ENCODE measurements at regions not wholly inside any gene's neighbourhood (a gene's known extent, or its start where the extent isn't known, plus 50 kb on each side); places are given as distances from the start of the nearest gene placed in this dataset.

DNA sequence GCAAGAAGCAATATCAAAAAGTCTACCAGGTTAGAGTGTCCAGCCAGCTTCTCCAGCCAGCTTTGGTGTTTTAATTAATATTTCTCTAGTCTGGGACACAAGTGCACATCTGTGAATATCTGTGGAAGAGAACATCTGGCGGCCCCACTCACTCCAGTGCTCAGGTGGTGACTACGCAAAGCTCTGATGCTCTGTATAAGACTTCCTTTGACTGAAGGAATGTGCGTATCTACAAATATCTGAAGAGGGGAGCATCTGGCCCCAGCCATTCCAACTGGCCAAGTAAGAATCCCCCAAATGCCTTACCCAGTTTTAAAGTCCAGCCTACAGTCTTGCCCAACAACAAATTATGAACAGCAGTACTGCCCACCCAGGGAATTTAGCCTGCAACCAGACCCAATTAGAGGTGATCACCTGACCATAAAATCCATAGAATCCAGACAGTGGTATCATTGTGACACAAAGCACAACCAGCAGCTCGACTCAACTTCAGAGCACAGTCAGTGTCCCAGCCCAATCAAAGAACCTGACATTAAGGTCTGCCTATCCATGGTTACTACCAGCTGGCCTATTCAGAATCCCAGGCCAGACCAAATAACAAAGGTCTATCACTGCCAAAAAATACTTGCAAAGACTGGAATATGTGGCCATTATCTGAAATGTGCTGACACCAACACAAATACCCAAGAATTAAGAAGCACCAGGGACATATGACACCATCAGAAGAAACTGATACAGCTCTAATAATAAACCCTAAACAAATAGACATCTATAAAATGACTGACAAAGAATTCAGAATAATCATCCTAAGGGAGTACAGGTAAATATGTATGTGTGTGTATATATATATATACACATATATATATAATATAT is 76.1 kb upstream of the MANEA start:
- Histone ChIP-seq H2AFZ (ENCODE audit: control insufficient read depth, low read depth, low read length) (no peak overlapping the region), H3K36me3 (ENCODE audit: control insufficient read depth in 2 of 2, insufficient read depth in 2 of 2, low read length in 1 of 2) (no peaks in the 10 kb centered on the region), H3K4me2 (ENCODE audit: control insufficient read depth, insufficient read depth) (no peak overlapping the region), H3K9ac (ENCODE audit: control insufficient read depth, insufficient read depth, low read length) (no peak overlapping the region), H3K9me3 (replicated peaks; ENCODE audit: control insufficient read depth, insufficient read depth, low read length) (no peaks in the 10 kb centered on the region), H3K27ac (ENCODE audit: control insufficient read depth, insufficient read depth) (no peak overlapping the region), H4K20me1 (ENCODE audit: control insufficient read depth, insufficient read depth) (no peaks in the 10 kb centered on the region), H3K27me3 (replicated peaks in 1 of 2; ENCODE audit: control insufficient read depth in 2 of 2, insufficient read depth in 2 of 2, low read length in 1 of 2) (no peaks in the 10 kb centered on the region), H3K4me3 (no peak overlapping the region), H3K79me2 (ENCODE audit: control insufficient read depth, insufficient read depth, low read length) (no peaks in the 10 kb centered on the region), H3K4me1 (ENCODE audit: control insufficient read depth, insufficient read depth, low read length) (no peaks in the 10 kb centered on the region)
- no peak for ATAC-seq
- SMC1A ChIA-PET (ENCODE audit: uncharacterized antibody, unreplicated experiment) = no interaction called here
- POLR2A ChIA-PET = no interaction called here
- intact Hi-C loops (cut with micrococcal nuclease; ENCODE audit: unreplicated experiment) = no loop called here
- in situ Hi-C loops (cut with MboI) = no loop called here
- RAD21 ChIA-PET (ENCODE audit: unreplicated experiment) = no interaction called here
- TF ChIP-seq TCF7 (IDR thresholded peaks at IDR 0.05; ENCODE audit: borderline replicate concordance) = no peak
- TF ChIP-seq SMC3 (IDR thresholded peaks at IDR 0.05; ENCODE audit: borderline replicate concordance, low read length) = no peak
- no peak for TF ChIP-seq STAT1 (conservative IDR thresholded peaks at IDR 0.05)
- TF ChIP-seq TCF3 (IDR thresholded peaks at IDR 0.05; ENCODE audit: borderline replicate concordance, insufficient read depth, low read depth, low read length) = no peak
- TF ChIP-seq MEF2A (IDR thresholded peaks at IDR 0.05; ENCODE audit: insufficient read depth, low read depth, low read length) = no peak
- no peak for TF ChIP-seq POLR2AphosphoS2 (IDR thresholded peaks at IDR 0.05; ENCODE audit: low read depth, low read length)
- TF ChIP-seq BCL11A (IDR thresholded peaks at IDR 0.05; ENCODE audit: low read depth, low read length) = no peak
- TF ChIP-seq SMAD1 (IDR thresholded peaks at IDR 0.05; ENCODE audit: low read depth, partially characterized antibody) = no peak
- TF ChIP-seq SRF (IDR thresholded peaks at IDR 0.05; ENCODE audit: low read depth in 2 of 2, low read length in 2 of 2) = no peak
- no peak for TF ChIP-seq RAD21 (IDR thresholded peaks at IDR 0.05; ENCODE audit: insufficient read depth, low read depth, low read length)
- TF ChIP-seq, protein P1, sequence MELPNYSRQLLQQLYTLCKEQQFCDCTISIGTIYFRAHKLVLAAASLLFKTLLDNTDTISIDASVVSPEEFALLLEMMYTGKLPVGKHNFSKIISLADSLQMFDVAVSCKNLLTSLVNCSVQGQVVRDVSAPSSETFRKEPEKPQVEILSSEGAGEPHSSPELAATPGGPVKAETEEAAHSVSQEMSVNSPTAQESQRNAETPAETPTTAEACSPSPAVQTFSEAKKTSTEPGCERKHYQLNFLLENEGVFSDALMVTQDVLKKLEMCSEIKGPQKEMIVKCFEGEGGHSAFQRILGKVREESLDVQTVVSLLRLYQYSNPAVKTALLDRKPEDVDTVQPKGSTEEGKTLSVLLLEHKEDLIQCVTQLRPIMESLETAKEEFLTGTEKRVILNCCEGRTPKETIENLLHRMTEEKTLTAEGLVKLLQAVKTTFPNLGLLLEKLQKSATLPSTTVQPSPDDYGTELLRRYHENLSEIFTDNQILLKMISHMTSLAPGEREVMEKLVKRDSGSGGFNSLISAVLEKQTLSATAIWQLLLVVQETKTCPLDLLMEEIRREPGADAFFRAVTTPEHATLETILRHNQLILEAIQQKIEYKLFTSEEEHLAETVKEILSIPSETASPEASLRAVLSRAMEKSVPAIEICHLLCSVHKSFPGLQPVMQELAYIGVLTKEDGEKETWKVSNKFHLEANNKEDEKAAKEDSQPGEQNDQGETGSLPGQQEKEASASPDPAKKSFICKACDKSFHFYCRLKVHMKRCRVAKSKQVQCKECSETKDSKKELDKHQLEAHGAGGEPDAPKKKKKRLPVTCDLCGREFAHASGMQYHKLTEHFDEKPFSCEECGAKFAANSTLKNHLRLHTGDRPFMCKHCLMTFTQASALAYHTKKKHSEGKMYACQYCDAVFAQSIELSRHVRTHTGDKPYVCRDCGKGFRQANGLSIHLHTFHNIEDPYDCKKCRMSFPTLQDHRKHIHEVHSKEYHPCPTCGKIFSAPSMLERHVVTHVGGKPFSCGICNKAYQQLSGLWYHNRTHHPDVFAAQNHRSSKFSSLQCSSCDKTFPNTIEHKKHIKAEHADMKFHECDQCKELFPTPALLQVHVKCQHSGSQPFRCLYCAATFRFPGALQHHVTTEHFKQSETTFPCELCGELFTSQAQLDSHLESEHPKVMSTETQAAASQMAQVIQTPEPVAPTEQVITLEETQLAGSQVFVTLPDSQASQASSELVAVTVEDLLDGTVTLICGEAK (IDR thresholded peaks at IDR 0.05; ENCODE audit: borderline replicate concordance) = no peak
- TF ChIP-seq BRCA1 (IDR thresholded peaks at IDR 0.05; ENCODE audit: low read depth, low read length) = no peak
- no peak for FAIRE-seq
- 66% methylated on average over 4 of the region's 4 CpGs for WGBS (ENCODE audit: insufficient coverage, insufficient replicate concordance, low lambda C conversion rate, missing lambda C conversion rate)
- CTCF ChIA-PET = no interaction called here
- no TSS peak for BruUV-seq (replicated peaks)
- DNase-seq (ENCODE audit: low read depth, low spot score) = no peak

All from GM12878 (cell line).